M059J (cell line): ENCODE measurements at regions not wholly inside any gene's neighbourhood (a gene's known extent, or its start where the extent isn't known, plus 50 kb on each side); places are given as distances from the start of the nearest gene placed in this dataset.
A peak's percentile ranks its signal among the peaks of the same experiment; 100 is the strongest.
"Not testable (repeated sequence)": the region's sequence is repeated elsewhere in the genome, so short reads cannot be mapped to it uniquely, and the experiment has no call there.

Source experiments
- DNase-seq: peaks from one replicate; pipeline ENCODE4 v3.0.0-alpha.2; 2012; ENCODE audit warnings: low read depth

DNA sequence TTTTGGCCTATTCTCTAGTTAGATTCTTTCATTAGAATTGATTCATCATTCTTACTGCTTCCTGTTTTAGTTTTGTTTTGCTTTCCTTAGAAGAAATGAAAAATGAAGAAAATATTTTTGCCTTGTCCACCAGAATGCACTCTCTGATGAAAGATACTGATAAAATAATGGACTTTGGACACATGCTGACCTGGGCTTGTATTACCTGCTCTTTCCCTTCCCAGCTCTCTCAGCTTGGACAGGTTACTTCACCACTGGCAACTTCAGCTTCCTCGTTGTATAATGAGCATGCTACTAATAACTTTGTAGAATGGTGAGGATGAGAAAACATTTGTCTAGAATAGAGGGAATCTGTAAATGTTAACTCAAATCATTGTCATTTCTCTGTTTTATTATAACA lies 1468.1 kb upstream of the WWC1 start:
- DNase-seq, result no peak

DNA sequence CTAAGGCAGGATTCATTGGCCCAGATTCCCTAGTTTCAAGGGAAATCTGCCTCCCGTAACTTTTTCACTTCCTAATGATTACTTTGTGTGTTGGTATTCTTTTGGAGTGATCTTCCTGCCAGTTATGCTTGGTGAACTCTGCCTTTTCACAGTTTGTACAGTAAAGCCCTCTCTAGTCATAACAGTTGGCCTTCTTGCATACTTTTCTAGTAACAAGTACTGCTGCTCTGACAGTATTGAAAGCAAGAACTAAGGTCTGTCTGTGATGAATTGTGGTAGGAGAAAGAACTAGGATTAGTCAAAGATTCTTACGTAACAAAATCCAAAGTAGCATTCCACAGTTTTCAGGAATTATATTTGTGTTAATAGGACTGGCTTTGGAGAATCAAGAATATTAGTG lies 1457.2 kb upstream of the WWC1 start:
- DNase-seq, result no peak

DNA sequence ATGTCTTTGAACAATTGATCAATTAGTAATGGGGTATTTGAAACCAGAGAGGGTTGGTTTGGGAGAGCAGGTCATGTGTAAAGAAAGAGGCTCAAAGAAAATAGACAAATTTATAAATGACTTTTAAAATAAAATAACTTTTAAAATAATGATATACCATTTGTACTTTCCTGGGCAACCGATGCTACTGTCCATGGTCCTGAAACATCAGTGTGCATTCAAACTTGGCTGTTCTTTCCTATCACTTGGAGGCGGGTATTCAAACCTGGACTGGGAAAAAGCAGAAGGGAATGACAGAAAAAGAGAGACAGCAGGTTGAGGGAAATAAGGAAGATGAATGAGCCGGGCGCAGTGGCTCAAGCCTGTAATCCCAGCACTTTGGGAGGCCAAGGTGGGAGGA lies 1446.4 kb upstream of the WWC1 start:
- DNase-seq, result peak; percentile 17

DNA sequence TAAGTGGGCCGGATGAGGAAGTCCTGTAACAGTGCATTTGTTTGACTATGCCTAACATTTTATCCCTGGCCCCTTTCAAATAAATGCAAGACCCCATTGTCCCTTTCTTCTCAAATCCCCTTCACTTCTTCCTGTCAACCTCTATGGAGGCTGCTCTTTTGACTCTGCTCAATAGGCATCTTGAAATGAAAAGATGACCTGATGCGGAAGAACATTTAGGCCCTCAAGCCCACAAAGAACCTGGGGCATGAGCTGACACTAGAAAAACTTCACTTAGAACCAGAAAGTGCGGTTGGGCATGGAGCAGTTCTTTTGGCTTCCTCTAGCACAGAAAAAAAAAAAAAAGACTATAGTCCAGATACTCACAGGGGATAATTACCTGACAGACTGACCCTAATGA lies 1434.7 kb upstream of the WWC1 start:
- no peak for DNase-seq

DNA sequence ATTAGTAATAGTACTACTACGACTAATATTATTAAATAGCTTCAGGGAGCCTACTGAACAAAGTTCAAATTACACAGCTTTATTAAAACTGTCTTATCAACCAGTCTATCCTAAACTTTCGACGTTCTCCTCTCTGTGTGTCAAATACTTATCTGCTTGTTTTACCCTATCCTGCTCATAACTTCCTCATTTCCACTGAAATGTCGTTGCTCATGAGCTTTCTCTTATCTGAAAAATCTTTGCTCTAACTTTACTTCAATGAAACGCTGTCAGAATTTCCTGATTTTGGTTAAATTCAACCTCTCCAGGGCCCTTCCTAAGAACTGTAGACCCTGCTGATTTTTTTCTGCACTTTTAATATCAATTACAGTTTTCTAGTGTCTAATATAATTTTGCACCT lies 1431.0 kb upstream of the WWC1 start:
- DNase-seq, result no peak

- no peak for DNase-seq
Observed at GRCh38 chr5:166862581-166862980, 1428.9 kb upstream of the WWC1 start.

GRCh38 chr5:166865206-166865605 lies 1426.2 kb upstream of the WWC1 start:
- DNase-seq, result no peak

DNA sequence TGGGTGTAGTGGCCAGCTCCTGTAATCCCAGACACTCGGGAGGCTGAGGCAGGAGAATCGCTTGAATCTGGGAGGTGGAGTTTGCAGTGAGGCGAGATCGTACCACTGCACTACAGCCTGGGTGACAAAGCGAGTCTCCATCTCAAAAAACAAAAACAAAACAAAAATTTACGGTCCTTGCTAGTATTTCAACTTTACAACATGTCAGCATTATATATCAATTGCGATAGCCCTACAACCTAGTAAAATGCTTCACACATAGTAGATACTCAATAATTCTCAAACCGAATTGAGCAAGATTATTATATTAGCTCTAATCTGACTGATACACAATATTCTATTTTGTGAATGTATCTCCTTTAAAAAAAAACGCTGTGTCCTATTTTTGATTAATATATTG lies 1411.0 kb upstream of the WWC1 start:
- DNase-seq, result no peak

DNA sequence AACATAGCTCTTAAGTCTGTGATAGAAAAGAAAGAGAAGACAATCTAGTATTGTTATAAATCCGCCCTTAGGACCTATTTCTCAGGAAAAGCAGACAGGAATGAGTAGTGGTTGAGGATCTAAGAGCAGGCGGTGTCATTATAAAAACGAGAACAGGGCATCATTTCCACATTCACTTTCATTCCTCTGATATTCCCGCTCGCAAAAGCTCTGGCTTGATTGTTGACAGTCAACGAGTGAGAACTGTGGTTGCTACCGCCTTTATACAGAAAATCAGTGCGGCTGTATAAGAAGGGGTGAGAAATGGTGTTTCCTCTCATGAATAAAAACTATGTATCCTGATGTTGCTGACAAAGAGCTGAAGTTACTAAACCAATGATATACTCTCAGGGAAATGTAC lies 1409.6 kb upstream of the WWC1 start:
- peak; percentile 7 for DNase-seq

DNA sequence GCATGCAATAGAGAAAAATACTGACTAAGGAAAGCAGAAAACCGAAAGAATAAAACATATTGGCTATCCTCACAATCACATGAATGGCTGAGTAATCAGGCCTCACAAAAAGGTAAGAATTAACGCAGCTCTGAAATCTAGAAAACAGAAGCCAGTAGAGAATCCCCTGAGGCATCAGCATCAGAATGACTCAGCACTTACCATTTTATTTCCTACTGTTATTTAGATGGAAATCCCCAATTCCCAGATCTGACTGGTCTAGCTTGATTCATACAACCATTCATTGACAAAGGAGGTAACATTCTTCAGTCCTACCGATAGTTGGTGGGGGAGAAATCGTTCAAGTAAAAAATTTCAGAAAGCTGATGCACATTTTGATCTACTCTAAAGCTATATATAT lies 1408.4 kb upstream of the WWC1 start:
- peak; percentile 84 for DNase-seq

- no peak for DNase-seq
Observed at GRCh38 chr5:166898166-166898565, 1393.3 kb upstream of the WWC1 start.

DNA sequence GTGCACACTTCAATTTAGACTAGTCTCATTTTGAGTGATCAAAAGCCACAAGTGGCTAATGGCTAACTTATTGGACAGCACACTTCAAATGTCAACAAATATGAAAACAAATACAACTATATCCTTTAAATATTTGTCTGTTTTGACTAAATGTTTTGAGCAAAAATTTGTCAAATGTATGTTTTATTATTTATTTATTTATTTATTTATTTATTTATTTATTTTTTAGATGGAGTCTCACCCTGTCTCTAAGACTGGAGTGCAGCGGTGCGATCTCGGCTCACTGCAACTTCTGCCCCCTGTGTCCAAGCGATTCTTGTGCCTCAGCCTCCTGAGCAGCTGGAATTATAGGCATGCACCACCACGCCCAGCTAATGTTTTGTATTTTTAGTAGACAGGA lies 1392.1 kb upstream of the WWC1 start:
- no peak for DNase-seq

- no peak for DNase-seq
Observed at GRCh38 chr5:166904571-166904970, 1386.9 kb upstream of the WWC1 start.

- DNase-seq, result peak; percentile 60
Observed at GRCh38 chr5:166906991-166907713, 1384.3 kb upstream of the WWC1 start.

- DNase-seq, result peak; percentile 89
Observed at GRCh38 chr5:166909040-166909439, 1382.4 kb upstream of the WWC1 start.

DNA sequence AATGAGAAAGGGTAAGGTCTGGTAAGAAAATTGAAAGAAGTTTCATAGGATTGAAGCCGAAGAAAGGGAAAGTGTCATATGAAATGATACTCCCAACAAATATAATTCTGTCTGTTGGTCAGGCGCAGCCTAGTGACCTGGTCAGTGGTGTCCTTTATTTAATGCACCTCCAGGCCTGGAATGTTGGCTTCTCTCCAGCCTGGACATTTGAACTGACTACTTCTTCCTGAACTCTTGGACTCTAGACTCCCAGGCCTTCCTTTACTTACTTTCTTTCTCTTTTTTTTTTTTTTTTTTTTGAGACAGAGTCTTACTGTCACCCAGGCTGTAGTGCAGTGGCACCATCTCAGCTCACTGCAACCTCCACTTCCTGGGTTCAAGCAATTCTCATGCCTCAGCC lies 1381.5 kb upstream of the WWC1 start:
- peak; percentile 74 for DNase-seq

- DNase-seq, result no peak
Observed at GRCh38 chr5:166910995-166911394, 1380.5 kb upstream of the WWC1 start.

- no peak for DNase-seq
Observed at GRCh38 chr5:166916021-166916420, 1375.4 kb upstream of the WWC1 start.

DNA sequence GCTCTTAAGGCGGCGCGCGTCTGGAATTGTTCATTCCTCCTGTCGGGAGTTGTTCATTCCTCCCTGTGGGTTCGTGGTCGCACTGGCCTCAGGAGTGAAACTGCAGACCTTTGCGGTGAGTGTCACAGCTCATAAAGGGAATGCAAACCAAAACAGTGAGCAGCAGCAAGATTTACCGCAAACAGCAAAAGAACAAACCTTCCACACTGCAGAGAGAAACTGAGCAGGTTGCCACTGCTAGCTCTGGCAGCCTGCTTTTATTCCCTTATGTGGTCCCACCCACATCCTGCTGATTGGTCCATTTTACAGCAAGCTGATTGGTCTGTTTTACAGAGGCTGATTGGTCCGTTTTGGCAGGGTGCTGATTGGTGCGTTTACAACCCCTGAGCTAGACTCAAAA lies 1365.3 kb upstream of the WWC1 start:
- peak; percentile 41 for DNase-seq

DNA sequence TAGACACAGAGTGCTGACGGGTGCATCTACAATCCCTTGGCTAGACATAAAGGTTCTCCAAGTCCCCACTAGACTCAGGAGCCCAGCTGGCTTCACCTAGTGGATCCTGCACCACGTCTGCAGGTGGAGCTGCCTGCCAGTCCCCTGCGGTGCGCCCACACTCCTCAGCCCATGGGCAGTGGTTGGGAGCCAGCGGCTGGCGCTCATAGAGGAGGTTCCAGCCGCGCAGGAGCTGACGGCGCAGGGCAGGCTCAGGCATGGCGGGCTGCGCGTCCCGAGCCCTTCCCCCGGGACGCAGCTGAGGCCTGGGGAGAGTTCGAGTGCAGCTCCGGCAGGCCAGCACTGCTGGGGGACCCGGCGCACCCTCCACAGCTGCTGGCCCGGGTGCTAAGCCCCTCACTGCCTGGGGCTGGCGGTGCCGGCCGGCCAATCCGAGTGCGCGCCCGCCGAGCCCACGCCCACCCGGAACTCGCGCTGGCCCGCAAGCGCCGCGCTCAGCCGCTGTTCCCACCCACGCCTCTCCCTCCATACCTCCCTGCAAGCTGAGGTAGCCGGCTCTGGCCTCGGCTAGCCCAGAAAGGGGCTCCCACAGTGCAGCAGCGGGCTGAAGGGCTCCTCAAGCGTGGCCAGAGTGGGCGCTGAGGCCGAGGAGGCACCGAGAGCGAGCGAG lies 1364.5 kb upstream of the WWC1 start:
- DNase-seq, result not testable (repeated sequence)

DNA sequence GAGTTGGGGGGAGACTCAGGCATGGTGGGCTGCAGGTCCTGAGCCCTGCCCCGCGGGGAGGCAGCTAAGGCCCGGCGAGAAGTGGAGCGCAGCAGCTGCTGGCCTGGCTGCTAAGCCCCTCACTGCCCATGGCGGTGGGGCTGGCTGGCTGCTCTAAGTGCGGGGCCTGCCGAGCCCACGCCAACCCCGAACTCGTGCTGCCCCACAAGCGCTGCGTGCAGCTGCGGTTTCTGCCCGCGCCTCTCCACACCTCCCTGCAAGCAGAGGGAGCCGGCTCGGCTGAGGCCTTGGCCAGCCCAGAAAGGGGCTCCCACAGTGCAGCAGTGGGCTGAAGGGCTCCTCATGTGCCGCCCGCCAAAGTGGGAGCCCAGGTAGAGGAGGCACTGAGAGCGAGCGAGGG lies 1355.1 kb upstream of the WWC1 start:
- no peak for DNase-seq

- DNase-seq, result no peak
Observed at GRCh38 chr5:166938071-166938470, 1353.4 kb upstream of the WWC1 start.

- DNase-seq, result no peak
Observed at GRCh38 chr5:166942948-166943347, 1348.5 kb upstream of the WWC1 start.

DNA sequence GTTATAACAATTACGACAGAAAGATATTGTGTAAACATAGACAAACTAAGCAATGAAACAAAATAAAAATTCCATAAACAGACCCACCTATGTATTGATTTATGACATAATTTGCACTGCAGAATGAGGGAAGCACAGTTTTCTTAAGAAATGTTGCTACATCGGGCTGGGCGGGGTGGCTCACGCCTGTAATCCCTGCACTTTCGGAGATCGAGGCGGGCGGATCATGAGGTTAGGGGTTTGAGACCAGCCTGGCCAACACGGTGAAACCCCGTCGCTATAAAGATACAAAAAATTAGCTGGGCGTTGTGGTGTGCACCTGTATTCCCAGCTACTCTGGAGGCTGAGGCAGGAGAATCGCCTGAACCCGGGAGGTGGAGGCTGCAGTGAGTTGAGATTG lies 1344.4 kb upstream of the WWC1 start:
- DNase-seq, result no peak
